HEK293T (cell line): ENCODE measurements at regions not wholly inside any gene's neighbourhood (a gene's known extent, or its start where the extent isn't known, plus 50 kb on each side); places are given as distances from the start of the nearest gene placed in this dataset.

Source experiments
- CTCF ChIA-PET: fragments of 350-600 bp; formaldehyde crosslinking; extraction: SDS; loops from one replicate; lab custom pipeline; 2021; ENCODE audit warnings: antibody characterized with exemption, inconsistent platforms; lab: Yijun Ruan, JAX
- POLR2A ChIA-PET: fragments of 350-600 bp; formaldehyde crosslinking; extraction: SDS; loops from one replicate; lab custom pipeline; 2020; ENCODE audit warnings: antibody characterized with exemption, inconsistent platforms; lab: Yijun Ruan, JAX
- DNase-seq: peaks from one replicate; pipeline ENCODE4 v3.0.0; 2012; ENCODE audit warnings: mixed read lengths; ENCODE audit errors: extremely low spot score
- ARNT ChIP-seq: fragments of 450-650 bp; IDR thresholded peaks from 2 replicates; pipeline ENCODE4 v1.6.1; 2017; ENCODE audit warnings: mild to moderate bottlenecking
- BHLHE40 ChIP-seq: fragments of 450-650 bp; IDR thresholded peaks from 2 replicates; pipeline ENCODE4 v1.6.1; 2016; ENCODE audit warnings: mild to moderate bottlenecking, moderate library complexity, borderline replicate concordance
- CTBP1 ChIP-seq: fragments of 450-650 bp; IDR thresholded peaks from 2 replicates; pipeline ENCODE4 v1.6.1; 2016; ENCODE audit warnings: borderline replicate concordance
- ELF4 ChIP-seq: fragments of 450-650 bp; IDR thresholded peaks from 2 replicates; pipeline ENCODE4 v1.6.1; 2017; ENCODE audit warnings: antibody characterized with exemption
- FOXA1 ChIP-seq: fragments of 450-650 bp; IDR thresholded peaks from 2 replicates; pipeline ENCODE4 v1.6.1; 2016; ENCODE audit warnings: mild to moderate bottlenecking
- FOXK2 ChIP-seq: fragments of 450-650 bp; IDR thresholded peaks from 2 replicates; pipeline ENCODE4 v1.6.1; 2016; ENCODE audit warnings: mild to moderate bottlenecking
- FOXM1 ChIP-seq: fragments of 450-650 bp; IDR thresholded peaks from 2 replicates; pipeline ENCODE4 v1.6.1; 2017; ENCODE audit warnings: mild to moderate bottlenecking, borderline replicate concordance
- HDGF ChIP-seq: fragments of 450-650 bp; IDR thresholded peaks from 2 replicates; pipeline ENCODE4 v1.6.1; 2017; ENCODE audit warnings: antibody characterized with exemption, borderline replicate concordance
- L3MBTL2 ChIP-seq: fragments of 450-650 bp; conservative IDR thresholded peaks from 2 replicates; pipeline ENCODE4 v1.6.1; 2016; ENCODE audit warnings: mild to moderate bottlenecking
- LEF1 ChIP-seq: fragments of 450-650 bp; IDR thresholded peaks from 2 replicates; pipeline ENCODE4 v1.6.1; 2017; ENCODE audit warnings: mild to moderate bottlenecking, borderline replicate concordance
- NFRKB ChIP-seq: fragments of 450-650 bp; IDR thresholded peaks from 2 replicates; pipeline ENCODE4 v1.6.1; 2016; ENCODE audit warnings: mild to moderate bottlenecking, moderate library complexity
- PKNOX1 ChIP-seq: fragments of 450-650 bp; IDR thresholded peaks from 2 replicates; pipeline ENCODE4 v1.6.1; 2016
- SP1 ChIP-seq: fragments of 450-650 bp; IDR thresholded peaks from 2 replicates; pipeline ENCODE4 v1.6.1; 2017
- SUZ12 ChIP-seq: fragments of 450-650 bp; IDR thresholded peaks from 2 replicates; pipeline ENCODE4 v1.6.1; 2016; ENCODE audit warnings: mild to moderate bottlenecking
- TARDBP ChIP-seq: fragments of 450-650 bp; IDR thresholded peaks from 2 replicates; pipeline ENCODE4 v1.6.1; 2016
- ZNF384 ChIP-seq: fragments of 450-650 bp; IDR thresholded peaks from 2 replicates; pipeline ENCODE4 v1.6.1; 2016

- TF ChIP-seq FOXK2 (no peak), FOXA1 (no peak), SUZ12 (no peak), ELF4 (no peak), LEF1 (no peak), HDGF (no peak), BHLHE40 (no peak), CTBP1 (no peak), ARNT (no peak), FOXM1 (no peak), NFRKB (no peak), L3MBTL2 (no peak), SP1 (no peak), TARDBP (no peak), ZNF384 (no peak), PKNOX1 (no peak)
- ChIA-PET POLR2A (no interaction called here), CTCF (no interaction called here)
- DNase-seq, result no peak
Measured at GRCh38 chr7:93651603-93652159, 77.2 kb upstream of the CALCR start.

- ChIA-PET POLR2A (no interaction called here), CTCF (no interaction called here)
- DNase-seq, result no peak
- no peak for TF ChIP-seq FOXK2
Measured at GRCh38 chr7:93646538-93646937, 72.0 kb upstream of the CALCR start.

- ChIA-PET CTCF (no interaction called here), POLR2A (no interaction called here)
- DNase-seq, result no peak
- TF ChIP-seq TARDBP, result no peak
- no peak for TF ChIP-seq PKNOX1
- no peak for TF ChIP-seq ARNT
- TF ChIP-seq ZNF384, result no peak
- no peak for TF ChIP-seq NFRKB
Measured at GRCh38 chr7:93636276-93636675, 61.8 kb upstream of the CALCR start.

- TF ChIP-seq ELF4 (no peak), FOXM1 (no peak), TARDBP (no peak), ZNF384 (no peak), NFRKB (no peak), FOXA1 (no peak), FOXK2 (no peak), SP1 (no peak), CTBP1 (no peak), HDGF (no peak), LEF1 (no peak), BHLHE40 (no peak)
- CTCF ChIA-PET, result no interaction called here
Measured at GRCh38 chr7:93632371-93632770, 57.8 kb upstream of the CALCR start.

GRCh38 chr7:93629291-93629801 is 54.8 kb upstream of the CALCR start:
- DNase-seq, result no peak
- POLR2A ChIA-PET, result no interaction called here
- TF ChIP-seq FOXK2 (no peak), TARDBP (no peak), ELF4 (no peak), SUZ12 (no peak), ZNF384 (no peak), BHLHE40 (no peak)
- CTCF ChIA-PET, result interaction anchor here (0.6 to 0.7 kb wide), 2 partner anchors 18 to 67 kb away, joined by 3 to 7 read pairs; no protein-coding TSS in a partner anchor

More at GRCh38 chr7:93632371-93632770, 57.8 kb upstream of the CALCR start:
- no peak for DNase-seq
- POLR2A ChIA-PET, result no interaction called here

- ChIA-PET CTCF (no interaction called here), POLR2A (no interaction called here)
- DNase-seq, result no peak
- TF ChIP-seq CTBP1 (no peak), BHLHE40 (no peak), PKNOX1 (no peak), ELF4 (no peak), SUZ12 (no peak), ARNT (no peak), L3MBTL2 (no peak), TARDBP (no peak), NFRKB (no peak), FOXK2 (no peak), HDGF (no peak), FOXM1 (no peak), ZNF384 (no peak), LEF1 (no peak), FOXA1 (no peak), SP1 (no peak)
Measured at GRCh38 chr7:93626869-93627268, 52.3 kb upstream of the CALCR start.
